ENCODE measurements at regions not wholly inside any gene's neighbourhood (a gene's known extent, or its start where the extent isn't known, plus 50 kb on each side); places are given as distances from the start of the nearest gene placed in this dataset.
A peak's percentile ranks its signal among the peaks of the same experiment; 100 is the strongest.

- Histone ChIP-seq H3K4me2 (ENCODE audit: low read length) (no peak overlapping the region), H3K36me3 (ENCODE audit: control insufficient read depth, low read length) (no peaks in the 10 kb centered on the region), H3K4me3 (ENCODE audit: low read length) (no peak overlapping the region), H3K27me3 (ENCODE audit: control insufficient read depth, low read length) (0 out of 2 replicates have a peak, but pooled peaks cover 10% of the 10 kb centered on the region), H3F3A (ENCODE audit: control insufficient read depth, insufficient read depth) (0 out of 2 replicates have a peak, but pooled peaks cover 3% of the 10 kb centered on the region), H3K27ac (ENCODE audit: low read depth, low read length) (no peak overlapping the region), H3K9me2 (replicated peaks; ENCODE audit: control insufficient read depth, low read length) (no peaks in the 10 kb centered on the region), H3K79me2 (ENCODE audit: control insufficient read depth, low read length) (no peaks in the 10 kb centered on the region), H4K20me1 (ENCODE audit: control insufficient read depth, insufficient read depth, low read depth, low read length) (no peaks in the 10 kb centered on the region; the same call in 1 of the 2 replicates), H3K4me1 (ENCODE audit: control insufficient read depth, low read length) (peaks cover 18% of the 10 kb centered on the region), H3K9me3 (ENCODE audit: control insufficient read depth, insufficient read depth, low read length) (no peaks in the 10 kb centered on the region)
- TF ChIP-seq CTCF (IDR thresholded peaks at IDR 0.05; ENCODE audit: low read depth, low read length, poor library complexity, severe bottlenecking), result no peak
- TF ChIP-seq EZH2phosphoT487 (IDR thresholded peaks at IDR 0.05; ENCODE audit: borderline replicate concordance, low read length), result no peak
Measured at GRCh38 chr20:62569615-62570014, 72.7 kb upstream of the SLCO4A1 start.

- H3K9me2 ChIP-seq (replicated peaks; ENCODE audit: control insufficient read depth, low read length), result no peaks in the 10 kb centered on the region
- H4K20me1 ChIP-seq (ENCODE audit: control insufficient read depth, insufficient read depth, low read depth, low read length), result no peaks in the 10 kb centered on the region; the same call in 1 of the 2 replicates
- no peak overlapping the region for H3K4me3 ChIP-seq (ENCODE audit: low read length)
- no peaks in the 10 kb centered on the region for H3K9me3 ChIP-seq (ENCODE audit: control insufficient read depth, insufficient read depth, low read length)
- 0 out of 2 replicates have a peak, but pooled peaks cover 3% of the 10 kb centered on the region for H3F3A ChIP-seq (ENCODE audit: control insufficient read depth, insufficient read depth)
- TF ChIP-seq CTCF (IDR thresholded peaks at IDR 0.05; ENCODE audit: low read depth, low read length, poor library complexity, severe bottlenecking) (no peak), EZH2phosphoT487 (IDR thresholded peaks at IDR 0.05; ENCODE audit: borderline replicate concordance, low read length) (no peak)
- peaks cover 18% of the 10 kb centered on the region for H3K4me1 ChIP-seq (ENCODE audit: control insufficient read depth, low read length)
- no peak overlapping the region for H3K27ac ChIP-seq (ENCODE audit: low read depth, low read length)
- peaks cover 17% of the 10 kb centered on the region; the same call in 1 of the 2 replicates for H3K27me3 ChIP-seq (ENCODE audit: control insufficient read depth, low read length)
- H3K4me2 ChIP-seq (ENCODE audit: low read length), result no peak overlapping the region
- no peaks in the 10 kb centered on the region for H3K36me3 ChIP-seq (ENCODE audit: control insufficient read depth, low read length)
- no peaks in the 10 kb centered on the region for H3K79me2 ChIP-seq (ENCODE audit: control insufficient read depth, low read length)
Measured at GRCh38 chr20:62570403-62570802, 71.9 kb upstream of the SLCO4A1 start.

- Histone ChIP-seq H4K20me1 (ENCODE audit: control insufficient read depth, insufficient read depth, low read depth, low read length) (no peaks in the 10 kb centered on the region; the same call in 1 of the 2 replicates), H3K27ac (ENCODE audit: low read depth, low read length) (no peak overlapping the region), H3K4me3 (ENCODE audit: low read length) (no peak overlapping the region), H3F3A (ENCODE audit: control insufficient read depth, insufficient read depth) (0 out of 2 replicates have a peak, but pooled peaks cover 3% of the 10 kb centered on the region), H3K4me2 (ENCODE audit: low read length) (peak overlapping the region; percentile 64), H3K27me3 (ENCODE audit: control insufficient read depth, low read length) (peaks cover 18% of the 10 kb centered on the region), H3K36me3 (ENCODE audit: control insufficient read depth, low read length) (no peaks in the 10 kb centered on the region), H3K9me2 (replicated peaks; ENCODE audit: control insufficient read depth, low read length) (no peaks in the 10 kb centered on the region), H3K4me1 (ENCODE audit: control insufficient read depth, low read length) (peaks cover 18% of the 10 kb centered on the region), H3K79me2 (ENCODE audit: control insufficient read depth, low read length) (no peaks in the 10 kb centered on the region), H3K9me3 (ENCODE audit: control insufficient read depth, insufficient read depth, low read length) (no peaks in the 10 kb centered on the region)
- TF ChIP-seq CTCF (IDR thresholded peaks at IDR 0.05; ENCODE audit: low read depth, low read length, poor library complexity, severe bottlenecking), result no peak
- TF ChIP-seq EZH2phosphoT487 (IDR thresholded peaks at IDR 0.05; ENCODE audit: borderline replicate concordance, low read length), result no peak
Measured at GRCh38 chr20:62570897-62571668, 71.2 kb upstream of the SLCO4A1 start.
